CD4-positive, CD25-positive, alpha-beta regulatory T cell (primary cell): ENCODE measurements at regions not wholly inside any gene's neighbourhood (a gene's known extent, or its start where the extent isn't known, plus 50 kb on each side); places are given as distances from the start of the nearest gene placed in this dataset.

Experiments used
- ATAC-seq, 2 donors: fragments of 150-1000 bp; cut with Tn5 transposase; one replicate each; pipeline ENCODE4 v1.10.0; 2021; ENCODE audit warnings: low read depth in 2 of 2, moderate number of reproducible peaks in 2 of 2, moderate library complexity in 1 of 2
- DNase-seq, 3 donors: peaks; one replicate each; pipeline versions ENCODE4 v3.0.0 to v3.0.0-alpha.2; 2012 to 2022; ENCODE audit warnings: mixed read lengths in 1 of 3
- H3K27ac ChIP-seq: one replicate; pipeline ENCODE4 v1.7.0; 2013; ENCODE audit warnings: mild to moderate bottlenecking, low read length; ENCODE audit not compliant: insufficient read depth, poor library complexity, severe bottlenecking
- H3K27me3 ChIP-seq: one replicate; pipeline ENCODE4 v1.7.0; 2013; ENCODE audit warnings: low read length; ENCODE audit not compliant: control insufficient read depth, insufficient read depth
- H3K36me3 ChIP-seq: one replicate; pipeline ENCODE4 v1.7.0; 2013; ENCODE audit warnings: mild to moderate bottlenecking, low read length, moderate library complexity; ENCODE audit not compliant: control insufficient read depth, insufficient read depth
- H3K4me1 ChIP-seq: 2 replicates; pipeline ENCODE4 v1.7.0; 2013; ENCODE audit warnings: mild to moderate bottlenecking, low read length; ENCODE audit not compliant: insufficient read depth, control insufficient read depth, poor library complexity, severe bottlenecking
- H3K4me3 ChIP-seq: one replicate; pipeline ENCODE4 v1.7.0; 2013; ENCODE audit warnings: low read depth, mild to moderate bottlenecking, low read length, moderate library complexity
- H3K9me3 ChIP-seq, 2 experiments: 1 replicate in 1 of 2; 2 replicates in 1 of 2; pipeline ENCODE4 v1.7.0; 2013; ENCODE audit warnings: low read length in 2 of 2, mild to moderate bottlenecking in 1 of 2, moderate library complexity in 1 of 2; ENCODE audit not compliant: control insufficient read depth in 2 of 2
- H3K27ac Mint-ChIP-seq, 3 donors: one replicate each; pipeline ENCODE4 v1.8.0; 2020 to 2022; ENCODE audit warnings: mild to moderate bottlenecking in 3 of 3, mixed read lengths in 3 of 3, moderate library complexity in 2 of 3
- H3K27me3 Mint-ChIP-seq: one replicate; pipeline ENCODE4 v1.8.0; 2022; ENCODE audit warnings: mild to moderate bottlenecking, mixed read lengths
- H3K36me3 Mint-ChIP-seq: one replicate; pipeline ENCODE4 v1.8.0; 2020; ENCODE audit warnings: mixed read lengths
- H3K4me1 Mint-ChIP-seq, 4 donors: one replicate each; pipeline ENCODE4 v1.8.0; 2020 to 2022; ENCODE audit warnings: mixed read lengths in 4 of 4, mild to moderate bottlenecking in 1 of 4
- H3K4me3 Mint-ChIP-seq, 4 donors: one replicate each; pipeline ENCODE4 v1.8.0; 2020 to 2022; ENCODE audit warnings: mild to moderate bottlenecking in 4 of 4, mixed read lengths in 4 of 4, moderate library complexity in 3 of 4
- H3K9me3 Mint-ChIP-seq, 7 donors: one replicate each; pipeline ENCODE4 v1.8.0; 2020 to 2022; ENCODE audit warnings: mixed read lengths in 7 of 7, mild to moderate bottlenecking in 3 of 7, moderate library complexity in 2 of 7

DNA sequence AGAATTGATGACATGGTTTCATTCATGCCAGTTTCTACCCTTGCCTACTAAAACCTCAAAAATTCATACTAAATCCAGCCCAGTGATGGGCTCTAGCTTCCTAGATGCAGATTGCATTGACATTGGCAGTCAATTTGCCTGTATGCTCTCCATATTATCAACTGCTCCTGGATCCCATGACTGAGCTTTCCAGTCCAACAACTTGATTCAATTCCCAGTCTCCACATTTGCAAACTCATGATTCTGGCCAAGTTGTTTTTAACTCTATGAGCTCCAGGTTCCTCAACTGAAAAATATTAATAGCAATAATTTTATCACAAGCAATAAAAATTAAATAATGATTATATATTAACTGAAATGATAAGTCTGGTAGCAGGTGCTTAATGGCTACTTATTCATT lies 51.0 kb upstream of the DSC1 start:
- Histone ChIP-seq H3K9me3 (peaks cover 4% of the 10 kb centered on the region in 2 experiments), H3K4me3 (no peak overlapping the region), H3K4me1 (no peaks in the 10 kb centered on the region), H3K36me3 (no peaks in the 10 kb centered on the region), H3K27ac (no peak overlapping the region), H3K27me3 (no peaks in the 10 kb centered on the region)
- Mint-ChIP-seq H3K27me3 (no peaks in the 10 kb centered on the region), H3K27ac (no peak overlapping the region), H3K4me3 (no peak overlapping the region), H3K4me1 (no peaks in the 10 kb centered on the region), H3K9me3 (peaks cover 4 to 27% (median 11%) of the 10 kb centered on the region in 7 donors), H3K36me3 (no peaks in the 10 kb centered on the region)
- DNase-seq (no peak), ATAC-seq (no peak)

DNA sequence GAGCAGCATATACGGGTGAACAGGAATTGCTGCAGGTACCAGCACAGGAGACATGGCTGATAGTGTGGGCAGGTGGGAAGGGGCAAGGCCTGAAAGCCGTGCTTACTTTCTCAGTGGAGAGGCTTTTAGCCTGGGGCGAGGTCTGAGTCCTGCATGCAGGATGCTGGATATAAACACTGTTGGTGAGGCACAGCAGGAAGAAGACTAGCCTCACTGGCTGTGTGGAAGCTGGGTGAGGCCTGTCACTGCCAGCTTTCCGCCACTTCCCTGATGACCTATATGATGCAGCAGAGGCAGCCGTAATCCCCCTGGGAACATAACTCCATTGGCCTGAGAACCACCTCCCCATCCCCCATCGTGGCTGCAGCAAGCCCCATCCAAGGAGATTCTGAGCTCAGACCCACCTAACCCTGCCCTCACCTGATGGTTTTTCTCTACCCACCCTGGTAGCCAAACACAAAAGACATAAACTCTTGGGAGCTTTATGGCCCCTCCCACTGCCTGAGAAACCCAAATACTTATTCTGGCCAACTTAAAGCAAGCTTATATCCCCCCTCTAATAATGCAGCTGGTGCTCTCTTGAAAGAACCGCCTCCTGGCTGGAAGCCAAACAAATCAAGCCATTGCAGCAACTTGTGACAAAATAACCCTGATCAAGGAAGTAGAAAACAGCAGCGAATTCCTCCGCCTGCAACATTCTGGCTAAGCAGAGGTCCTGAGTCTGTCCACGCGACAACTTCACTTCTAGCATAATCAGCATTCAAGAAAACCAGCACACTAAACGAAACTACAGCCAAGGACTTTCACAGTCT lies 54.6 kb upstream of the DSC1 start:
- H3K4me1 Mint-ChIP-seq = no peaks in the 10 kb centered on the region
- DNase-seq = no peak
- no peak for ATAC-seq
- H3K9me3 Mint-ChIP-seq = peaks cover 4 to 31% (median 12%) of the 10 kb centered on the region in 7 donors
- Histone ChIP-seq H3K4me1 (no peaks in the 10 kb centered on the region), H3K9me3 (peaks cover 4% of the 10 kb centered on the region in 2 experiments), H3K27me3 (no peaks in the 10 kb centered on the region), H3K36me3 (no peaks in the 10 kb centered on the region), H3K27ac (no peak overlapping the region), H3K4me3 (no peak overlapping the region)
- no peak overlapping the region for H3K4me3 Mint-ChIP-seq
- H3K36me3 Mint-ChIP-seq = no peaks in the 10 kb centered on the region
- H3K27me3 Mint-ChIP-seq = no peaks in the 10 kb centered on the region
- no peak overlapping the region for H3K27ac Mint-ChIP-seq

GRCh38 chr18:31218671-31219383 lies 56.2 kb upstream of the DSC1 start:
- H3K4me3 Mint-ChIP-seq = no peak overlapping the region
- no peaks in the 10 kb centered on the region for H3K27me3 ChIP-seq
- H3K36me3 ChIP-seq = no peaks in the 10 kb centered on the region
- no peaks in the 10 kb centered on the region for H3K4me1 ChIP-seq
- no peaks in the 10 kb centered on the region for H3K4me1 Mint-ChIP-seq
- no peak overlapping the region for H3K27ac Mint-ChIP-seq
- no peak for DNase-seq
- H3K9me3 ChIP-seq = peaks cover 0 to 4% of the 10 kb centered on the region in 2 experiments
- H3K36me3 Mint-ChIP-seq = no peaks in the 10 kb centered on the region
- peaks cover 6 to 38% (median 12%) of the 10 kb centered on the region in 7 donors for H3K9me3 Mint-ChIP-seq
- no peak overlapping the region for H3K4me3 ChIP-seq
- no peak overlapping the region for H3K27ac ChIP-seq
- H3K27me3 Mint-ChIP-seq = no peaks in the 10 kb centered on the region
- ATAC-seq = no peak

GRCh38 chr18:31219395-31219794 lies 56.7 kb upstream of the DSC1 start:
- DNase-seq (no peak), ATAC-seq (no peak)
- no peaks in the 10 kb centered on the region for H3K27me3 Mint-ChIP-seq
- no peak overlapping the region for H3K4me3 Mint-ChIP-seq
- H3K4me1 Mint-ChIP-seq = no peaks in the 10 kb centered on the region
- no peak overlapping the region for H3K4me3 ChIP-seq
- no peak overlapping the region for H3K27ac ChIP-seq
- no peak overlapping the region for H3K27ac Mint-ChIP-seq
- peaks cover 6 to 38% (median 12%) of the 10 kb centered on the region in 7 donors for H3K9me3 Mint-ChIP-seq
- no peaks in the 10 kb centered on the region for H3K36me3 Mint-ChIP-seq
- no peaks in the 10 kb centered on the region for H3K4me1 ChIP-seq
- peaks cover 0 to 1% of the 10 kb centered on the region in 2 experiments for H3K9me3 ChIP-seq
- no peaks in the 10 kb centered on the region for H3K36me3 ChIP-seq
- no peaks in the 10 kb centered on the region for H3K27me3 ChIP-seq

GRCh38 chr18:31223371-31223770 lies 60.7 kb upstream of the DSC1 start:
- Histone ChIP-seq H3K27me3 (no peaks in the 10 kb centered on the region), H3K27ac (no peak overlapping the region), H3K4me3 (no peak overlapping the region), H3K9me3 (no peaks in the 10 kb centered on the region), H3K4me1 (no peaks in the 10 kb centered on the region), H3K36me3 (no peaks in the 10 kb centered on the region)
- no peak for ATAC-seq
- no peaks in the 10 kb centered on the region for H3K36me3 Mint-ChIP-seq
- H3K4me3 Mint-ChIP-seq = no peak overlapping the region
- DNase-seq = no peak
- no peaks in the 10 kb centered on the region for H3K4me1 Mint-ChIP-seq
- H3K27me3 Mint-ChIP-seq = no peaks in the 10 kb centered on the region
- H3K27ac Mint-ChIP-seq = no peak overlapping the region
- peaks cover 2 to 29% (median 8%) of the 10 kb centered on the region in 7 donors for H3K9me3 Mint-ChIP-seq

- H3K9me3 Mint-ChIP-seq = peaks cover 2 to 31% (median 9%) of the 10 kb centered on the region in 7 donors
- no peak overlapping the region for H3K4me3 Mint-ChIP-seq
- DNase-seq = no peak
- Histone ChIP-seq H3K4me1 (no peaks in the 10 kb centered on the region), H3K27ac (no peak overlapping the region), H3K4me3 (no peak overlapping the region), H3K36me3 (no peaks in the 10 kb centered on the region), H3K27me3 (no peaks in the 10 kb centered on the region), H3K9me3 (no peaks in the 10 kb centered on the region)
- no peaks in the 10 kb centered on the region for H3K27me3 Mint-ChIP-seq
- no peaks in the 10 kb centered on the region for H3K4me1 Mint-ChIP-seq
- no peak for ATAC-seq
- H3K27ac Mint-ChIP-seq = no peak overlapping the region
- no peaks in the 10 kb centered on the region for H3K36me3 Mint-ChIP-seq
Measured at GRCh38 chr18:31225668-31226067, 63.0 kb upstream of the DSC1 start.

- Mint-ChIP-seq H3K27ac (no peak overlapping the region), H3K36me3 (no peaks in the 10 kb centered on the region), H3K27me3 (no peaks in the 10 kb centered on the region), H3K4me3 (no peak overlapping the region), H3K9me3 (peaks cover 2 to 26% (median 4%) of the 10 kb centered on the region in 7 donors), H3K4me1 (no peaks in the 10 kb centered on the region)
- no peak overlapping the region for H3K27ac ChIP-seq
- H3K36me3 ChIP-seq = no peaks in the 10 kb centered on the region
- H3K4me1 ChIP-seq = no peaks in the 10 kb centered on the region
- no peak for DNase-seq
- no peak for ATAC-seq
- no peak overlapping the region for H3K4me3 ChIP-seq
- no peaks in the 10 kb centered on the region for H3K9me3 ChIP-seq
- no peaks in the 10 kb centered on the region for H3K27me3 ChIP-seq
Measured at GRCh38 chr18:31227497-31228229, 65.0 kb upstream of the DSC1 start.
